Suprapubic skin (tissue), 4 donors: ENCODE measurements at regions not wholly inside any gene's neighbourhood (a gene's known extent, or its start where the extent isn't known, plus 50 kb on each side); places are given as distances from the start of the nearest gene placed in this dataset.
"Not testable (repeated sequence)": the region's sequence is repeated elsewhere in the genome, so short reads cannot be mapped to it uniquely, and the experiment has no call there.

ENCODE experiments used
- DNase-seq, 2 donors: peaks; one replicate each; pipeline ENCODE4 v3.0.0-alpha.2; 2019; ENCODE audit warnings: low spot score in 2 of 2
- H3K27ac ChIP-seq: fragments of 200-600 bp; sonication (generic); one replicate; pipeline ENCODE4 v1.5.1; 2019
- H3K27me3 ChIP-seq: fragments of 200-600 bp; sonication (generic); one replicate; pipeline ENCODE4 v1.5.1; 2019
- H3K36me3 ChIP-seq: fragments of 200-600 bp; sonication (generic); one replicate; pipeline ENCODE4 v1.5.1; 2019
- H3K4me1 ChIP-seq: fragments of 200-600 bp; sonication (generic); one replicate; pipeline ENCODE4 v1.5.1; 2019
- H3K4me3 ChIP-seq: fragments of 200-600 bp; sonication (generic); one replicate; pipeline ENCODE4 v1.5.1; 2019; ENCODE audit warnings: mild to moderate bottlenecking
- H3K9me3 ChIP-seq: fragments of 200-600 bp; sonication (generic); one replicate; pipeline ENCODE4 v1.5.1; 2019
- EP300 ChIP-seq: sonication (generic); formaldehyde crosslinking; IDR thresholded peaks from one replicate; pipeline ENCODE4 v1.6.1; 2017; ENCODE audit warnings: antibody characterized with exemption
- POLR2A ChIP-seq, 2 donors: fragments of 450-650 bp; IDR thresholded peaks; one replicate each; pipeline ENCODE4 v1.6.1; 2017; ENCODE audit warnings: antibody characterized with exemption in 2 of 2, mild to moderate bottlenecking in 2 of 2, moderate library complexity in 2 of 2
- POLR2AphosphoS5 ChIP-seq, 3 donors: sonication (generic); formaldehyde crosslinking; IDR thresholded peaks; one replicate each; pipeline ENCODE4 v1.6.1; 2017; ENCODE audit warnings: antibody characterized with exemption in 3 of 3
- WGBS: methylation state at CpG from one replicate; pipeline ENCODE4 v1.1.5; 2018; 5-methylcytosine and 5-hydroxymethylcytosine counted together
- TF ChIP-seq, protein P1 (sequence below), 2 donors: fragments of 200-600 bp in 1 of 2; fragments of 450-650 bp in 1 of 2; sonication (generic) in 1 of 2; IDR thresholded peaks; one replicate each; pipeline ENCODE4 v1.5.1; 2016 to 2019; ENCODE audit warnings: antibody characterized with exemption in 2 of 2, mild to moderate bottlenecking in 1 of 2, moderate library complexity in 1 of 2

DNA sequence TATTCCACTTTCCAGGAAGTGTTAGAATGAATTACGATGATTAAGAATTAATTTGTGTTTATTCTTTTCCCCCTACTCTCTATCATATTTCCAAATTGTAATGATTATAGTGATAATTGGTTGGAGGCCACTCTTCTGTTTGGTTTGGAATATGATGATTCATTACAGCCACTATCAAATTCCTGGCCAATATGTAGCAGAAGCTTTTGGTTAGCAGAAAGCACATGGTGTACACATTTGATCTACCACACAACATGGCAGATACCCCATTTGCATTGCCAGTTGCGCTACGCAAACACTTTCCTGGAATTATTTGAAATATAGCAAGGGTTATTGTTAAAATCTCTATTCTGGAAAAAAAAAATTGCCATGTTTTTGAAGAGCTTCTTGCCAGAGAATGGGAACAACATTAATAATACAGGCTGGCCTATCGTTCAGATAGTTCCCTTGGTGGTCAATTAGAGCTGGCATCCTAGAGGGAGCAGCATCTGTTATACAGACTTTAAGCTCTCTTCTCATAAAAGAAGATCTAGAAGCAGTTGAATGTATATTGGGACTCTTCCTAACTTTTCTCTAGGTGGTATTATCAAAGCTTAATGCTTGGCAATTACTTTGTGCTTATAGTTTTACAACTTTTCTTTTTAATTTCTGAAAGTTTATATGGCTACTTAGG lies 455.0 kb upstream of the ACTBL2 start:
- no peak for TF ChIP-seq EP300
- TF ChIP-seq, protein P1, sequence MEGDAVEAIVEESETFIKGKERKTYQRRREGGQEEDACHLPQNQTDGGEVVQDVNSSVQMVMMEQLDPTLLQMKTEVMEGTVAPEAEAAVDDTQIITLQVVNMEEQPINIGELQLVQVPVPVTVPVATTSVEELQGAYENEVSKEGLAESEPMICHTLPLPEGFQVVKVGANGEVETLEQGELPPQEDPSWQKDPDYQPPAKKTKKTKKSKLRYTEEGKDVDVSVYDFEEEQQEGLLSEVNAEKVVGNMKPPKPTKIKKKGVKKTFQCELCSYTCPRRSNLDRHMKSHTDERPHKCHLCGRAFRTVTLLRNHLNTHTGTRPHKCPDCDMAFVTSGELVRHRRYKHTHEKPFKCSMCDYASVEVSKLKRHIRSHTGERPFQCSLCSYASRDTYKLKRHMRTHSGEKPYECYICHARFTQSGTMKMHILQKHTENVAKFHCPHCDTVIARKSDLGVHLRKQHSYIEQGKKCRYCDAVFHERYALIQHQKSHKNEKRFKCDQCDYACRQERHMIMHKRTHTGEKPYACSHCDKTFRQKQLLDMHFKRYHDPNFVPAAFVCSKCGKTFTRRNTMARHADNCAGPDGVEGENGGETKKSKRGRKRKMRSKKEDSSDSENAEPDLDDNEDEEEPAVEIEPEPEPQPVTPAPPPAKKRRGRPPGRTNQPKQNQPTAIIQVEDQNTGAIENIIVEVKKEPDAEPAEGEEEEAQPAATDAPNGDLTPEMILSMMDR (IDR thresholded peaks at IDR 0.05), result no peak
- no peak for TF ChIP-seq POLR2A (IDR thresholded peaks at IDR 0.05)
- H3K27ac ChIP-seq, result no peak overlapping the region
- no peaks in the 10 kb centered on the region for H3K9me3 ChIP-seq
- H3K4me1 ChIP-seq, result no peaks in the 10 kb centered on the region
- 71% methylated on average over 4 of the region's 4 CpGs for WGBS
- no peak for DNase-seq
- H3K36me3 ChIP-seq, result no peaks in the 10 kb centered on the region
- no peaks in the 10 kb centered on the region for H3K27me3 ChIP-seq
- H3K4me3 ChIP-seq, result no peak overlapping the region

DNA sequence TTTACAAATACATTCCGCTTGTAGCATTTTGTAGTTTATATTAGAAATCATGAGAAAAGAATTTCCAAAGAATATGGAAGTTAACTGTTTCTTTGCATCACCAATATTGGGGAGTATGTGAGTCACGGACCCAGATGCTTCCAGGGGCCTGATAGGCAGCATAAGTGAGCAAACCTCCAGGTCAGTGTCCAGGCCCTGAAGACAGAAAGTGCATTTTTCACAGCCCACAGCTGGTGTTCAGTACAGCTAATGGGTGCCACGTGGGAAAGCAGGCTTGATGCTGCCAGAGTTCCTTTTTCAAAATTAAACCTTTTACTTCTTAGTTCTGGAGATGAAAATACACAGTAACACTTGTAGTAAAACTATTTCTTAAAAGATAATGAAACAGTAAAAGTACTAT lies 454.4 kb upstream of the ACTBL2 start:
- WGBS, result 68% methylated on average over 3 of the region's 3 CpGs
- no peaks in the 10 kb centered on the region for H3K9me3 ChIP-seq
- DNase-seq, result no peak
- H3K36me3 ChIP-seq, result no peaks in the 10 kb centered on the region
- no peak for TF ChIP-seq POLR2AphosphoS5 (IDR thresholded peaks at IDR 0.05)
- no peak overlapping the region for H3K4me3 ChIP-seq
- H3K27me3 ChIP-seq, result no peaks in the 10 kb centered on the region
- H3K27ac ChIP-seq, result no peak overlapping the region
- H3K4me1 ChIP-seq, result no peaks in the 10 kb centered on the region

DNA sequence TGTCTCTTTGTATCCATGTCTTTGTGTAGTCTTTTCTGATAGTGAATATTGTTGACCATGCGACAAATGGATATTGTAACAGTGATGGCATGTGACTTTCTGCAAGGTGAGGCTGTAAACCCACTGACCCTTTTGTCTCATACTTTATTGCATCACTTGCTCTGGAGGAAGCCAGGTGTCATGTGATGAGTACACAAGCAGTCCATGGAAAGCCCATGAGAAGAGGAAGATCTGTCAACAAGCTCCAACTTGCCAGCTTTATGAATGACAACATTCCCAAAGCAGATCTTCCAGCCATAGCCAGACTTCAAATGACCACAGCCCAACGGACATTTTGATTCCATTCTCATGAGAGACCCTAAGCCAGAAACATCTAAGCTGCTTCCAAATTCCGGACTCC lies 450.1 kb upstream of the ACTBL2 start:
- DNase-seq, result no peak
- Histone ChIP-seq H3K9me3 (no peaks in the 10 kb centered on the region), H3K27me3 (no peaks in the 10 kb centered on the region), H3K27ac (no peak overlapping the region), H3K4me1 (no peaks in the 10 kb centered on the region), H3K36me3 (no peaks in the 10 kb centered on the region), H3K4me3 (no peak overlapping the region)
- 57% methylated on average over 3 of the region's 3 CpGs for WGBS
- TF ChIP-seq, protein P1 (IDR thresholded peaks at IDR 0.05), result no peak
- TF ChIP-seq EP300, result no peak
- TF ChIP-seq POLR2AphosphoS5 (IDR thresholded peaks at IDR 0.05), result no peak
- no peak for TF ChIP-seq POLR2A (IDR thresholded peaks at IDR 0.05)

DNA sequence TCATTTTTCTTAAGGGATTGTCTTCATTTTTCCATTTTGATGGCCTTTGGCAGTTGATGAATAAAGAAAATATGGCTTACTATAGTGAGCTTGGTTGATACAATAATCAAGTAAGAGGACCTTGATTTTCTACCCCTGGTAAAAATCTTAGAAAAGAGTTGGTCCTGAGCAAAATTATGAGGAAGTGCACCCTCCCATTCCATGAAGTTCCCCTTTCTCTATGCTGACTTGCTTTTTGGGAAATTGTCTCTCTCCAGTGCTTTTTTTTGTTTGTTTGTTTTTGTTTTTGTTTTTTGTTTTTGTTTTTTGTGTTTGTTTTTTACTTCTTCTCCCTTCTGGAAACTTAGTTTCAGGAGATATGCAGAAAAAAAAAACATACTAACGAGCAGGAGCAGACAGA lies 449.2 kb upstream of the ACTBL2 start:
- H3K4me3 ChIP-seq, result no peak overlapping the region
- H3K4me1 ChIP-seq, result no peaks in the 10 kb centered on the region
- WGBS, result 74% methylated on average over 1 of the region's 1 CpG
- H3K9me3 ChIP-seq, result no peaks in the 10 kb centered on the region
- TF ChIP-seq EP300, result no peak
- TF ChIP-seq, protein P1 (IDR thresholded peaks at IDR 0.05), result no peak
- DNase-seq, result no peak
- H3K27me3 ChIP-seq, result no peaks in the 10 kb centered on the region
- H3K36me3 ChIP-seq, result no peaks in the 10 kb centered on the region
- H3K27ac ChIP-seq, result no peak overlapping the region

DNA sequence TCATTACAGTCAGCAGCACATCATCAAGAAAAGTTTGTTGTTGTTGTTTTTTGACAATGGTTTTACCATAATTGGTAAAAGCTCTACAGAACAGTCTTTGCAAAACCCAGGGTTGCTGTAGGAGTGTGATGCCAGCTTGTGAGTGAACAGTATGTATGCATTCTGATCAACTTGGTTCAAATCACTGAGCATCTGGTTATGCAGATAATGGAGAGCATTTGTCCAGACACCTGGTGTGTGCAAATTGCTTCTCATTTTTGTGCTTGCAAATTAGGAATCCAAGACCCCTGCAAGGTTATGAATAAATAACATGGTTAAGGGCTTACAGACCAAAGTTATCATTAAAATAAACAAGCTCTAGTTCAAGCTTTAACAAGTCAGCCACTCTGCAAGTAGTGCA lies 448.7 kb upstream of the ACTBL2 start:
- Histone ChIP-seq H3K4me3 (no peak overlapping the region), H3K36me3 (no peaks in the 10 kb centered on the region), H3K4me1 (no peaks in the 10 kb centered on the region), H3K9me3 (no peaks in the 10 kb centered on the region), H3K27me3 (no peaks in the 10 kb centered on the region), H3K27ac (no peak overlapping the region)
- TF ChIP-seq POLR2A (IDR thresholded peaks at IDR 0.05) (no peak), POLR2AphosphoS5 (IDR thresholded peaks at IDR 0.05) (no peak), EP300 (no peak)
- TF ChIP-seq, protein P1 (IDR thresholded peaks at IDR 0.05), result no peak
- no peak for DNase-seq

DNA sequence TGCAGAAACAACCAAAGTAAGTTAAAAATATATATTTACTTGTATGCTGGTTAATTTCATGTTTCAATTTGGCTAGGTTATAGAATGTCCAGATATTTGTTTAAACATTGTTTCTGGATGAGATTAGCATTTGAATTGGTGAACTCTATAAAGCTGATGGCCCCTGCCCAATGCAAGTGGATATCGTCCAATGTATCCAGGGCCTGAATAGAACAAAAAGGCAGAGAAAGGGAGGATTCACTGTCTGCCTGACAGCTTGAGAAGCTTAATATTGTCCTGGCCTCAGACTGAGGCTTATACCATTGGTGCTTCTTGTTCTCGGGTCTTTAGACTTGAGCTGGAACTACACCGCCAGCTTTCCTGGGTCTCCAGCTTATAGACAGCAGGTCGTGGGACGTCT lies 446.7 kb upstream of the ACTBL2 start:
- H3K36me3 ChIP-seq, result no peaks in the 10 kb centered on the region
- H3K27me3 ChIP-seq, result no peaks in the 10 kb centered on the region
- H3K4me1 ChIP-seq, result no peaks in the 10 kb centered on the region
- no peak for DNase-seq
- no peak overlapping the region for H3K4me3 ChIP-seq
- TF ChIP-seq, protein P1 (IDR thresholded peaks at IDR 0.05), result no peak
- no peak for TF ChIP-seq POLR2A (IDR thresholded peaks at IDR 0.05)
- no peak for TF ChIP-seq EP300
- no peak for TF ChIP-seq POLR2AphosphoS5 (IDR thresholded peaks at IDR 0.05)
- H3K27ac ChIP-seq, result no peak overlapping the region
- WGBS, result 90% methylated on average over 5 of the region's 5 CpGs
- H3K9me3 ChIP-seq, result no peaks in the 10 kb centered on the region

DNA sequence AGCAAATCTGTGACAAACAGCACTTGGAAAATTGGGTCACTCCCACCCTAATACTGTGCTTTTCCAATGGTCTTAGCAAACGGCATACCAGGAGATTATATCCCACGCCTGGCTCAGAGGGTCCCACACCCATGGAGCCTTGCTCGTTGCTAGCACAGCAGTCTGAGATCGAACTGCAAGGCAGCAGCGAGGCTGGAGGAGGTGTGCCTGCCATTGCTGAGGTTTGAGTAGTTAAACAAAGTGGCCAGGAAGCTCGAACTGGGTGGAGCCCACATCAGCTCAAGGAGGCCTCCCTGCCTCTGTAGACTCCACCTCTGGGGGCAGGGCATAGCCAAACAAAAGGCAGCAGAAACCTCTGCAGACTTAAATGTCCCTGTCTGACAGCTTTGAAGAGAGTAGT lies 440.5 kb upstream of the ACTBL2 start:
- H3K36me3 ChIP-seq, H3K27me3 ChIP-seq, H3K4me1 ChIP-seq, DNase-seq, H3K9me3 ChIP-seq, H3K27ac ChIP-seq, H3K4me3 ChIP-seq: not testable (repeated sequence)
- 69% methylated on average over 5 of the region's 6 CpGs for WGBS
